ENCODE measurements at regions not wholly inside any gene's neighbourhood (a gene's known extent, or its start where the extent isn't known, plus 50 kb on each side); places are given as distances from the start of the nearest gene placed in this dataset.

- TF ChIP-seq CTCF (IDR thresholded peaks at IDR 0.05; ENCODE audit: control extremely low read depth, extremely low read depth, low read depth, missing control alignments) = no peak
- ChIA-PET CTCF (interaction anchor here (1.5 kb wide), 1 partner anchor 19 kb away, joined by 3 read pairs; no protein-coding TSS in a partner anchor), POLR2A (no interaction called here)
- DNase-seq (ENCODE audit: extremely low spot score) = no peak
These were observed 795.6 kb upstream of the SLITRK1 start for GRCh38 chr13:84677836-84678235.

DNA sequence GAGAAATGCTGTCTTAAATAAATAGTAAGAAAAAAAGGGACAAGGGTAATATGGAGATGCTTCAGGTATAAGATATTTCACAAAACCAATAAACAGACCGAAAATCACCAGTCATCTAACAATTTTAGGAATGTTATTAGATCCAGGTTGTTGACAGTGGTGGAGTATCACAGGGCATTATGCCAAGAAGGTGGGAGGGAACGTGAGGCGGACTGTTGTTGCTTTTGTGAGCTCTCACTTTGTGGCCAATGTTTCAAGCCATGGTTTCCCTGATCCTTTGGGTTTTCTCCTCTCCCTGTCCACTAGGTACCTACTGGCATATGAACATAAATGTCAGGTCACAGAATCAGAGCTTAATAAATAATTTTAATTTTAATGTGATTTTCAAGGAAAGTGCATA is 790.3 kb upstream of the SLITRK1 start:
- ChIA-PET CTCF (no interaction called here), POLR2A (no interaction called here)
- DNase-seq (ENCODE audit: extremely low spot score) = no peak
- TF ChIP-seq CTCF (IDR thresholded peaks at IDR 0.05; ENCODE audit: control extremely low read depth, extremely low read depth, low read depth, missing control alignments) = no peak

DNA sequence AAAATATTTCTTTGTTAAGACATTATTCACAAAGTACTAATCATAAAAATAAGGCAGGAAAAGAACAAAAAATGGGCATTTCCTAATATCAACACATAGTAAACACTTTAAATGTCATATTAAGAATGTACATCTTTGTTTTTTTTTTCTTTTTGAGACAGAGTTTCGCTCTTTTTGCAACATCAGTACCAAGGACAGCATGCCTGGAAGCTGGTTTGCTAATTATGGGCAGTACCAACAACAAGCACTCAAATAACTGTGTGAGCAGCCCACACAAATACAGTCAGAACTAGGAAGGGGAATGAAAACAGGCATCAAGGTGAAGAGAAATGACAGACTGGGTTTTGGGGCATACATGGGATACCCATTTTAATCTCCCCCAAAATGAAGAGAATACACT is 788.0 kb upstream of the SLITRK1 start:
- no peak for TF ChIP-seq CTCF (IDR thresholded peaks at IDR 0.05; ENCODE audit: control extremely low read depth, extremely low read depth, low read depth, missing control alignments)
- DNase-seq (ENCODE audit: extremely low spot score) = no peak
- ChIA-PET CTCF (no interaction called here), POLR2A (no interaction called here)

DNA sequence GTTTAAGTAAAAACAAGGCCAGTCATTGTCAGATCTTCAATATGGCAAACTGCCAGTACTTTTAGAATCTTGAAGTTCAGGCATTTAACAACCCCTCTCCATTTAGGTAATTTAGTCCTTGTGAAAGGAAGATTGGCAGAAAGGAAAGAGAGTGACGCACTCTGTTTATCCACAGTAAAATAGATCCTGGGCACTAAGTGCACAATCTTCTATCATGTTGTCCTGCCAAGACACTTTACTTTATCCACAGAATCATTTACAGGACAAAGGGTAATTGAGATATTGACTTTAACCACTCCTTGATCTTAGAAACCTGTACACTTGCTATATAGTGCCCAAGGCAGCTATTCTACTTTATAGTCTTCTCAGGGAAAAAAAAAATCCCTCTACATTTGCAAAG is 786.4 kb upstream of the SLITRK1 start:
- TF ChIP-seq CTCF (IDR thresholded peaks at IDR 0.05; ENCODE audit: control extremely low read depth, extremely low read depth, low read depth, missing control alignments) = no peak
- no peak for DNase-seq (ENCODE audit: extremely low spot score)
- CTCF ChIA-PET = no interaction called here
- POLR2A ChIA-PET = no interaction called here

DNA sequence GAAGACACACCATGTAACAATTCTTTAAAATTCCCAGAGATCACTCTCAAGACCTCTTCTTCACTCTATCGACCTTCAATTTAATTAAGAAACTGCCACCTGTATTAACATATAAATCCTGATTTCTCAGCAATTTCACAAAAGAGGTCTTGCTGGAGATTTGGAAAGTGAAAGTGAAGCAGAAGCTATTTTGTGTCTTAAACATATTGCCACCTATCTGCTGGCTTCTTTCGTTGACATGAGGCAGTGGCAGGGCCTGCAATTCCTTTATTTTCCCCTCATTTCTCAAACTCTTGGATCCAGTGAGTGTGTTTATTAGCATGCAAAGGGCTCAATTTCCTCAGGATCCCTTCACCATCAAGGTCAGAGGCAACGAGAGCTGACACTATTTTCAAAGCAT is 780.2 kb upstream of the SLITRK1 start:
- no peak for DNase-seq (ENCODE audit: extremely low spot score)
- POLR2A ChIA-PET = no interaction called here
- CTCF ChIA-PET = interaction anchor here (0.9 kb wide), 1 partner anchor 8 kb away, joined by 3 read pairs; no protein-coding TSS in a partner anchor
- no peak for TF ChIP-seq CTCF (IDR thresholded peaks at IDR 0.05; ENCODE audit: control extremely low read depth, extremely low read depth, low read depth, missing control alignments)

- ChIA-PET CTCF (no interaction called here), POLR2A (no interaction called here)
- no peak for DNase-seq (ENCODE audit: extremely low spot score)
- no peak for TF ChIP-seq CTCF (IDR thresholded peaks at IDR 0.05; ENCODE audit: control extremely low read depth, extremely low read depth, low read depth, missing control alignments)
These were observed 779.4 kb upstream of the SLITRK1 start for GRCh38 chr13:84661718-84662117.

DNA sequence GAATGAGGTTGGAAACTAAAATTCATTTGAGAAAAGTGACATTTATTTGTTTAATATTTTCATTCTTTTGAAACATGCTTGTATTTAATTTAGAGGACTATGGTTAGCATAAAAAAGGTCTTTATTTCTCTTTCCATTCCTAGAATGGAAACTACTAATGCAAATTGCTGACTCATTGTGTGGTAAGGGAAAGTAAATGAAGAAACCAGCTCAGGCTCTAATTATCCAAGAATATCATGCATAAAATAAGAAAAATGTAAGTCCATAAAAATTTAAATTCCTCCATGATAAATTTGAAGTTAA is 777.0 kb upstream of the SLITRK1 start:
- DNase-seq (ENCODE audit: extremely low spot score) = no peak
- ChIA-PET POLR2A (no interaction called here), CTCF (no interaction called here)
- no peak for TF ChIP-seq CTCF (IDR thresholded peaks at IDR 0.05; ENCODE audit: control extremely low read depth, extremely low read depth, low read depth, missing control alignments)

Measured in GM10248 (cell line).